HEK293 (cell line): ENCODE measurements at regions not wholly inside any gene's neighbourhood (a gene's known extent, or its start where the extent isn't known, plus 50 kb on each side); places are given as distances from the start of the nearest gene placed in this dataset.

Experiments
- CTCF ChIA-PET: fragments of 350-600 bp; formaldehyde crosslinking; extraction: SDS; loops from one replicate; lab custom pipeline; 2021; ENCODE audit warnings: antibody characterized with exemption; lab: Yijun Ruan, JAX
- POLR2A ChIA-PET: fragments of 300-600 bp; formaldehyde crosslinking; extraction: SDS; loops from one replicate; lab custom pipeline; 2020; ENCODE audit warnings: antibody characterized with exemption, inconsistent platforms; lab: Yijun Ruan, JAX
- H3K27ac ChIP-seq: fragments of 200-500 bp; sonication (Bioruptor generic); 2 replicates; pipeline ENCODE4 v1.5.1; 2014; ENCODE audit warnings: low read depth, low read length, control low read depth, inconsistent platforms; ENCODE audit errors: extremely low read depth
- H3K36me3 ChIP-seq, 2 experiments: fragments of 200-500 bp in 1 of 2; sonication (Bioruptor generic) in 1 of 2; 1 replicate in 1 of 2; 2 replicates in 1 of 2; pipeline ENCODE4 v1.5.1; 2014 to 2017; ENCODE audit warnings: inconsistent platforms in 2 of 2, low read length in 2 of 2; ENCODE audit not compliant: control insufficient read depth in 2 of 2, insufficient read depth in 1 of 2
- H3K4me1 ChIP-seq: fragments of 200-500 bp; sonication (Bioruptor generic); 2 replicates; pipeline ENCODE4 v1.5.1; 2014; ENCODE audit warnings: mild to moderate bottlenecking, low read length, inconsistent platforms; ENCODE audit not compliant: control insufficient read depth, insufficient read depth
- H3K4me3 ChIP-seq: 2 replicates; pipeline ENCODE4 v1.5.1; 2011; ENCODE audit warnings: low read depth, mild to moderate bottlenecking, control low read depth, low read length, moderate library complexity
- H3K9me3 ChIP-seq: fragments of 200-500 bp; sonication (Bioruptor generic); 2 replicates; pipeline ENCODE4 v1.5.1; 2014; ENCODE audit warnings: low read depth, low read length, inconsistent platforms; ENCODE audit not compliant: control insufficient read depth, insufficient read depth
- BCL6B ChIP-seq: fragments of 450-650 bp; formaldehyde crosslinking; IDR thresholded peaks from 2 replicates; pipeline ENCODE4 v1.5.1; 2017; ENCODE audit warnings: missing biosample characterization, missing genetic modification characterization
- KLF16 ChIP-seq: fragments of 450-650 bp; formaldehyde crosslinking; IDR thresholded peaks from 2 replicates; pipeline ENCODE4 v1.5.1; 2017; ENCODE audit warnings: missing biosample characterization, missing genetic modification characterization
- ZBTB20 ChIP-seq: fragments of 450-650 bp; formaldehyde crosslinking; IDR thresholded peaks from 2 replicates; pipeline ENCODE4 v1.5.1; 2016; ENCODE audit warnings: missing biosample characterization, missing genetic modification characterization
- ZBTB26 ChIP-seq: fragments of 450-650 bp; formaldehyde crosslinking; optimal IDR thresholded peaks from 2 replicates; pipeline ENCODE3; 2016; ENCODE audit warnings: missing biosample characterization, mild to moderate bottlenecking, missing genetic modification characterization
- ZFP41 ChIP-seq: fragments of 450-650 bp; formaldehyde crosslinking; IDR thresholded peaks from 2 replicates; pipeline ENCODE4 v1.5.1; 2016; ENCODE audit warnings: missing biosample characterization, missing genetic modification characterization, borderline replicate concordance
- ZNF132 ChIP-seq: fragments of 450-650 bp; formaldehyde crosslinking; IDR thresholded peaks from 2 replicates; pipeline ENCODE4 v1.5.1; 2017; ENCODE audit warnings: missing biosample characterization, missing genetic modification characterization, borderline replicate concordance
- ZNF214 ChIP-seq: fragments of 450-650 bp; formaldehyde crosslinking; IDR thresholded peaks from 2 replicates; pipeline ENCODE4 v1.5.1; 2017; ENCODE audit warnings: missing biosample characterization, mild to moderate bottlenecking, missing genetic modification characterization, borderline replicate concordance
- ZNF221 ChIP-seq: fragments of 450-650 bp; formaldehyde crosslinking; IDR thresholded peaks from 2 replicates; pipeline ENCODE4 v1.5.1; 2017; ENCODE audit warnings: missing biosample characterization, missing genetic modification characterization, borderline replicate concordance
- ZNF274 ChIP-seq, 2 experiments: fragments of 200-500 bp in 1 of 2; fragments of 450-650 bp in 1 of 2; sonication (Bioruptor generic) in 1 of 2; formaldehyde crosslinking in 1 of 2; IDR thresholded peaks; 2 replicates each; pipeline versions ENCODE4 v1.5.1 to v1.6.1; 2014 to 2016; ENCODE audit warnings: borderline replicate concordance in 1 of 2, inconsistent platforms in 1 of 2, low read length in 1 of 2, missing biosample characterization in 1 of 2, missing genetic modification characterization in 1 of 2
- ZNF280C ChIP-seq: fragments of 450-650 bp; formaldehyde crosslinking; IDR thresholded peaks from 2 replicates; pipeline ENCODE4 v1.5.1; 2016; ENCODE audit warnings: missing biosample characterization, missing genetic modification characterization
- ZNF426 ChIP-seq: fragments of 450-650 bp; formaldehyde crosslinking; IDR thresholded peaks from 2 replicates; pipeline ENCODE4 v1.5.1; 2017; ENCODE audit warnings: missing biosample characterization, missing genetic modification characterization, mild to moderate bottlenecking, inconsistent platforms, moderate library complexity
- ZNF561 ChIP-seq: fragments of 450-650 bp; IDR thresholded peaks from 2 replicates; pipeline ENCODE4 v1.5.1; 2018; ENCODE audit warnings: missing biosample characterization, missing genetic modification characterization, borderline replicate concordance
- ZNF623 ChIP-seq: fragments of 450-650 bp; formaldehyde crosslinking; IDR thresholded peaks from 2 replicates; pipeline ENCODE4 v1.5.1; 2016; ENCODE audit warnings: missing biosample characterization, missing genetic modification characterization
- ZNF624 ChIP-seq: fragments of 450-650 bp; formaldehyde crosslinking; IDR thresholded peaks from 2 replicates; pipeline ENCODE4 v1.5.1; 2017; ENCODE audit warnings: missing biosample characterization, missing genetic modification characterization
- ZNF626 ChIP-seq: fragments of 450-650 bp; sonication (Bioruptor Pico); formaldehyde crosslinking; IDR thresholded peaks from 2 replicates; pipeline ENCODE4 v1.5.1; 2018; ENCODE audit warnings: missing biosample characterization, missing genetic modification characterization, inconsistent platforms
- ZNF639 ChIP-seq: fragments of 450-650 bp; formaldehyde crosslinking; IDR thresholded peaks from 2 replicates; pipeline ENCODE4 v1.5.1; 2016; ENCODE audit warnings: missing biosample characterization, missing genetic modification characterization
- ZNF654 ChIP-seq: fragments of 450-650 bp; formaldehyde crosslinking; IDR thresholded peaks from 2 replicates; pipeline ENCODE4 v1.5.1; 2016; ENCODE audit warnings: low read depth, missing biosample characterization, missing genetic modification characterization
- ZNF660 ChIP-seq: fragments of 450-650 bp; IDR thresholded peaks from 2 replicates; pipeline ENCODE4 v1.5.1; 2018; ENCODE audit warnings: missing biosample characterization, mild to moderate bottlenecking, missing genetic modification characterization
- ZNF692 ChIP-seq: fragments of 450-650 bp; formaldehyde crosslinking; IDR thresholded peaks from 2 replicates; pipeline ENCODE4 v1.5.1; 2016; ENCODE audit warnings: missing biosample characterization, missing genetic modification characterization
- ZSCAN23 ChIP-seq: fragments of 450-650 bp; formaldehyde crosslinking; IDR thresholded peaks from 2 replicates; pipeline ENCODE4 v1.5.1; 2016; ENCODE audit warnings: missing biosample characterization, missing genetic modification characterization

GRCh38 chr12:105461944-105462762, 131.7 kb downstream of the C12orf75 start:
- POLR2A ChIA-PET, result no interaction called here
- TF ChIP-seq ZNF426 (tag by site-specific recombination), result no peak
- TF ChIP-seq ZBTB26 (tag by site-specific recombination), result no peak
- TF ChIP-seq ZNF654, result no peak
- no peak for TF ChIP-seq ZBTB20 (tag by site-specific recombination)
- no peak for TF ChIP-seq ZNF626 (tag by site-specific recombination)
- TF ChIP-seq ZNF624 (tag by site-specific recombination), result no peak
- TF ChIP-seq KLF16 (tag by site-specific recombination), result no peak
- no peak for TF ChIP-seq ZNF660 (tag by site-specific recombination)
- no peak for TF ChIP-seq ZNF623
- TF ChIP-seq ZFP41 (tag by site-specific recombination), result no peak
- TF ChIP-seq ZNF214 (tag by site-specific recombination), result no peak
- no peak for TF ChIP-seq BCL6B
- Histone ChIP-seq H3K36me3 (no peaks in the 10 kb centered on the region), H3K27ac (no peak overlapping the region), H3K4me3 (no peak overlapping the region), H3K4me1 (no peaks in the 10 kb centered on the region), H3K9me3 (no peaks in the 10 kb centered on the region)
- CTCF ChIA-PET, result interaction anchor here (0.6 kb wide), 1 partner anchor 41 kb away, joined by 3 read pairs; no protein-coding TSS in a partner anchor

DNA sequence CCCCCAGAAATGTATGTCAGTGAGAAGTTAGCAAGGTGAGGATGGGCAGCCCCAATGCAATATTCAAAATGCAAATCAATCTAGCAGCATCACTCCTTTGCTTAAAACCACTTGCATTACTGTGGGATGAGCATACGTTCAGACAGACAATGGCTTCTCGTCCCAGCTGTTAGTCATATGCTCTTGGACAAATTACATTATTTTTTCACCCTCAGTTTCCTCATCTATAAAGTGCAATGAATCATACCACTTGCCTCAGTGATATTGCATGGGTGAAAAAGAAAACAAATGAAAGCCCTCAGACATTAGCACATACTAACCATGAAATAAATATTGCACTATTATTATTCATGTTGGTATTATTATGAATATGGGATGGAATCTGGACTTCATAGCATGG, 132.3 kb downstream of the C12orf75 start:
- Histone ChIP-seq H3K4me3 (no peak overlapping the region), H3K36me3 (no peaks in the 10 kb centered on the region), H3K27ac (no peak overlapping the region), H3K9me3 (no peaks in the 10 kb centered on the region), H3K4me1 (no peaks in the 10 kb centered on the region)
- TF ChIP-seq ZNF221 (no peak), ZSCAN23 (tag by site-specific recombination) (no peak), ZNF280C (no peak), ZNF274 (IDR thresholded peaks at IDR 0.05; ENCODE audit: low read length) (no peak), ZNF274 (tag by site-specific recombination; IDR thresholded peaks at IDR 0.05; ENCODE audit: borderline replicate concordance) (no peak), ZNF132 (tag by site-specific recombination) (no peak), ZNF692 (tag by site-specific recombination) (no peak), ZNF561 (tag by site-specific recombination) (no peak), ZNF639 (tag by site-specific recombination) (no peak)
- POLR2A ChIA-PET, result no interaction called here
- CTCF ChIA-PET, result interaction anchor here (0.6 kb wide), 1 partner anchor 41 kb away, joined by 3 read pairs; no protein-coding TSS in a partner anchor
